ENCODE measurements at regions not wholly inside any gene's neighbourhood (a gene's known extent, or its start where the extent isn't known, plus 50 kb on each side); places are given as distances from the start of the nearest gene placed in this dataset.

GRCh38 chr6:115706324-115706723 is 354.4 kb downstream of the FRK start:
- TF ChIP-seq CTCF (IDR thresholded peaks at IDR 0.05) = no peak
- H3K4me1 ChIP-seq (ENCODE audit: control insufficient read depth in 1 of 2, low read depth in 2 of 2) = no peaks in the 10 kb centered on the region
- ATAC-seq (ENCODE audit: insufficient number of reproducible peaks, low FRiP score, low read depth) (no peak), DNase-seq (ENCODE audit: low spot score) (no peak)
- H3K36me3 ChIP-seq = no peaks in the 10 kb centered on the region
- H3K27me3 ChIP-seq (replicated peaks; ENCODE audit: insufficient read depth) = no peaks in the 10 kb centered on the region
- no peak overlapping the region for H3K27ac ChIP-seq
- H3K4me3 ChIP-seq = no peak overlapping the region
- no peaks in the 10 kb centered on the region for H3K9me3 ChIP-seq

- ATAC-seq (ENCODE audit: insufficient number of reproducible peaks, low FRiP score, low read depth) = no peak
- TF ChIP-seq CTCF (IDR thresholded peaks at IDR 0.05) = no peak
- Histone ChIP-seq H3K9me3 (no peaks in the 10 kb centered on the region), H3K4me3 (no peak overlapping the region), H3K27ac (no peak overlapping the region), H3K27me3 (replicated peaks; ENCODE audit: insufficient read depth) (no peaks in the 10 kb centered on the region), H3K4me1 (ENCODE audit: control insufficient read depth in 1 of 2, low read depth in 2 of 2) (no peaks in the 10 kb centered on the region), H3K36me3 (no peaks in the 10 kb centered on the region)
- DNase-seq (ENCODE audit: low spot score) = no peak
Measured at GRCh38 chr6:115704028-115704427, 356.7 kb downstream of the FRK start.

GRCh38 chr6:115691433-115691832 is 369.3 kb downstream of the FRK start:
- no peak for TF ChIP-seq CTCF (IDR thresholded peaks at IDR 0.05)
- H3K36me3 ChIP-seq = no peaks in the 10 kb centered on the region
- no peaks in the 10 kb centered on the region for H3K27me3 ChIP-seq (replicated peaks; ENCODE audit: insufficient read depth)
- H3K4me1 ChIP-seq (ENCODE audit: control insufficient read depth in 1 of 2, low read depth in 2 of 2) = no peaks in the 10 kb centered on the region
- H3K27ac ChIP-seq = no peak overlapping the region
- H3K4me3 ChIP-seq = no peak overlapping the region
- H3K9me3 ChIP-seq = no peaks in the 10 kb centered on the region
- DNase-seq (ENCODE audit: low spot score) (no peak), ATAC-seq (ENCODE audit: insufficient number of reproducible peaks, low FRiP score, low read depth) (no peak)

- Histone ChIP-seq H3K27ac (no peak overlapping the region), H3K4me3 (no peak overlapping the region), H3K9me3 (no peaks in the 10 kb centered on the region), H3K27me3 (replicated peaks; ENCODE audit: insufficient read depth) (no peaks in the 10 kb centered on the region), H3K36me3 (no peaks in the 10 kb centered on the region), H3K4me1 (ENCODE audit: control insufficient read depth in 1 of 2, low read depth in 2 of 2) (no peaks in the 10 kb centered on the region)
- DNase-seq (ENCODE audit: low spot score) (no peak), ATAC-seq (ENCODE audit: insufficient number of reproducible peaks, low FRiP score, low read depth) (no peak)
- TF ChIP-seq CTCF (IDR thresholded peaks at IDR 0.05) = no peak
Measured at GRCh38 chr6:115690854-115691253, 369.8 kb downstream of the FRK start.

- no peaks in the 10 kb centered on the region for H3K9me3 ChIP-seq
- no peak for ATAC-seq (ENCODE audit: insufficient number of reproducible peaks, low FRiP score, low read depth)
- no peak overlapping the region for H3K27ac ChIP-seq
- H3K4me3 ChIP-seq = no peak overlapping the region
- no peak for TF ChIP-seq CTCF (IDR thresholded peaks at IDR 0.05)
- H3K4me1 ChIP-seq (ENCODE audit: control insufficient read depth in 1 of 2, low read depth in 2 of 2) = peaks cover 0 to 22% of the 10 kb centered on the region in 2 donors
- no peaks in the 10 kb centered on the region for H3K27me3 ChIP-seq (replicated peaks; ENCODE audit: insufficient read depth)
- no peaks in the 10 kb centered on the region for H3K36me3 ChIP-seq
- DNase-seq (ENCODE audit: low spot score) = no peak
Measured at GRCh38 chr6:115681978-115682775, 378.5 kb downstream of the FRK start.

All from thoracic aorta (tissue), 2 donors.